Neural progenitor cell (in vitro differentiated cells): ENCODE measurements at regions not wholly inside any gene's neighbourhood (a gene's known extent, or its start where the extent isn't known, plus 50 kb on each side); places are given as distances from the start of the nearest gene placed in this dataset.

ENCODE experiments used
- EZH2 ChIP-seq: fragments of 200-600 bp; sonication (generic); IDR thresholded peaks from 2 replicates; pipeline ENCODE4 v1.6.1; 2017; ENCODE audit warnings: antibody characterized with exemption, mild to moderate bottlenecking, moderate library complexity
- TF ChIP-seq, protein P1 (sequence below): fragments of 200-600 bp; sonication (generic); IDR thresholded peaks from 2 replicates; pipeline ENCODE4 v1.5.1; 2017; ENCODE audit warnings: antibody characterized with exemption, mild to moderate bottlenecking

DNA sequence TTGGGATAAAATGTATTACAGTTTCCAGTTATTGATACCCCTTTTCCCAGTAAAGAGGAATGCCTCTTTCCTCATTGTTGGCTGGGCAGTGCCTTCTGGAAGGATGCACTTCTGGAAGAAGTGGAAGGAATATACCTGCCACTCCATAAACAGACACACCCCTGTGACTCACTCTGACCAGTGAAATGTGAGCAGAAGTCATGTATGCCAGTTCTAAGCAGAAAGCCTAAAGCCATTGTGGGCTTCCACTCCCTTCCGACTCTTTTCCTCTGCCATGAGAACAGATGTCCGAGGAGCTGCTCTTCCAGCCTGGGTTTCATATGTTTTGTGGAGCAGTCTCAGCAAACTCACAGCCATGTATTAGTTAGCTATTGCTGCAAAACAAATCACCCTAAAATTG is 166.1 kb upstream of the SERP2 start:
- TF ChIP-seq, protein P1, sequence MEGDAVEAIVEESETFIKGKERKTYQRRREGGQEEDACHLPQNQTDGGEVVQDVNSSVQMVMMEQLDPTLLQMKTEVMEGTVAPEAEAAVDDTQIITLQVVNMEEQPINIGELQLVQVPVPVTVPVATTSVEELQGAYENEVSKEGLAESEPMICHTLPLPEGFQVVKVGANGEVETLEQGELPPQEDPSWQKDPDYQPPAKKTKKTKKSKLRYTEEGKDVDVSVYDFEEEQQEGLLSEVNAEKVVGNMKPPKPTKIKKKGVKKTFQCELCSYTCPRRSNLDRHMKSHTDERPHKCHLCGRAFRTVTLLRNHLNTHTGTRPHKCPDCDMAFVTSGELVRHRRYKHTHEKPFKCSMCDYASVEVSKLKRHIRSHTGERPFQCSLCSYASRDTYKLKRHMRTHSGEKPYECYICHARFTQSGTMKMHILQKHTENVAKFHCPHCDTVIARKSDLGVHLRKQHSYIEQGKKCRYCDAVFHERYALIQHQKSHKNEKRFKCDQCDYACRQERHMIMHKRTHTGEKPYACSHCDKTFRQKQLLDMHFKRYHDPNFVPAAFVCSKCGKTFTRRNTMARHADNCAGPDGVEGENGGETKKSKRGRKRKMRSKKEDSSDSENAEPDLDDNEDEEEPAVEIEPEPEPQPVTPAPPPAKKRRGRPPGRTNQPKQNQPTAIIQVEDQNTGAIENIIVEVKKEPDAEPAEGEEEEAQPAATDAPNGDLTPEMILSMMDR, result no peak
- no peak for TF ChIP-seq EZH2
